Esophagus muscularis mucosa (tissue), 3 donors: ENCODE measurements at regions not wholly inside any gene's neighbourhood (a gene's known extent, or its start where the extent isn't known, plus 50 kb on each side); places are given as distances from the start of the nearest gene placed in this dataset.

ENCODE experiments used
- POLR2A ChIP-seq: fragments of 450-650 bp; IDR thresholded peaks from one replicate; pipeline ENCODE4 v1.6.1; 2017; ENCODE audit warnings: antibody characterized with exemption, moderate library complexity, mild to moderate bottlenecking, low read depth
- POLR2AphosphoS5 ChIP-seq, 2 donors: sonication (generic); formaldehyde crosslinking; IDR thresholded peaks; one replicate each; pipeline ENCODE4 v1.6.1; 2017; ENCODE audit warnings: antibody characterized with exemption in 2 of 2
- TF ChIP-seq, protein P1 (sequence below), 3 experiments: fragments of 200-600 bp in 2 of 3; fragments of 450-650 bp in 1 of 3; sonication (generic) in 2 of 3; IDR thresholded peaks; one replicate each; pipeline ENCODE4 v1.5.1; 2017 to 2019; ENCODE audit warnings: antibody characterized with exemption in 3 of 3, mild to moderate bottlenecking in 2 of 3, moderate library complexity in 1 of 3

DNA sequence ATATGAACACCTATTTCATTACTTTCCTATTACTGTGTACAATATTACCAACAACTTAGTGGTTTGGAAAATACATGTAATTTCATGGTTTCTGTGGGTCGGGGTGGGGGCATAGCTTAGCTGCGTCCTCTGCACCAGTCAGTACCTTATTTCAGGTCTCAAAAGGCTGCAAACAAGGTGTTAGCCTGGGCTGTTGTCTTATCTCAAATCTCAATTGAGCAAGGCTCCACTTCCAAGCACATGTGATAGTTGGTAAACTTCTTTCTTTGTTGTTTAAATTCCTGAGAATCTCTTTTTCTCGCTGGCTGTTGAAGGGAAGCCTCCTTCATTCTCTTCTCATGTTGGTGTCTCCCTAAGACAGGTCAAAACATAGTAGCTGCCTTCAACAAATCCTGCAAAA lies 485.4 kb downstream of the AMY1C start:
- TF ChIP-seq, protein P1, sequence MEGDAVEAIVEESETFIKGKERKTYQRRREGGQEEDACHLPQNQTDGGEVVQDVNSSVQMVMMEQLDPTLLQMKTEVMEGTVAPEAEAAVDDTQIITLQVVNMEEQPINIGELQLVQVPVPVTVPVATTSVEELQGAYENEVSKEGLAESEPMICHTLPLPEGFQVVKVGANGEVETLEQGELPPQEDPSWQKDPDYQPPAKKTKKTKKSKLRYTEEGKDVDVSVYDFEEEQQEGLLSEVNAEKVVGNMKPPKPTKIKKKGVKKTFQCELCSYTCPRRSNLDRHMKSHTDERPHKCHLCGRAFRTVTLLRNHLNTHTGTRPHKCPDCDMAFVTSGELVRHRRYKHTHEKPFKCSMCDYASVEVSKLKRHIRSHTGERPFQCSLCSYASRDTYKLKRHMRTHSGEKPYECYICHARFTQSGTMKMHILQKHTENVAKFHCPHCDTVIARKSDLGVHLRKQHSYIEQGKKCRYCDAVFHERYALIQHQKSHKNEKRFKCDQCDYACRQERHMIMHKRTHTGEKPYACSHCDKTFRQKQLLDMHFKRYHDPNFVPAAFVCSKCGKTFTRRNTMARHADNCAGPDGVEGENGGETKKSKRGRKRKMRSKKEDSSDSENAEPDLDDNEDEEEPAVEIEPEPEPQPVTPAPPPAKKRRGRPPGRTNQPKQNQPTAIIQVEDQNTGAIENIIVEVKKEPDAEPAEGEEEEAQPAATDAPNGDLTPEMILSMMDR (IDR thresholded peaks at IDR 0.05) = no peak
- no peak for TF ChIP-seq POLR2A
- no peak for TF ChIP-seq POLR2AphosphoS5 (IDR thresholded peaks at IDR 0.05)
